Stimulated activated CD8-positive, alpha-beta memory T cell treated with anti-CD3 and anti-CD28 coated beads, Interleukin-15, amount 100 ng/mL, for 4 hours (primary cell): ENCODE measurements at regions not wholly inside any gene's neighbourhood (a gene's known extent, or its start where the extent isn't known, plus 50 kb on each side); places are given as distances from the start of the nearest gene placed in this dataset.
"Not testable (repeated sequence)": the region's sequence is repeated elsewhere in the genome, so short reads cannot be mapped to it uniquely, and the experiment has no call there.

ENCODE experiments used
- DNase-seq, 2 donors: peaks; one replicate each; pipeline ENCODE4 v3.0.0-alpha.2; 2020; ENCODE audit warnings: low read depth in 2 of 2

- DNase-seq = no peak
Observed at GRCh38 chr1:219433496-219434131, 179.3 kb downstream of the ZC3H11B start.

- DNase-seq = no peak
Observed at GRCh38 chr1:219433001-219433400, 179.9 kb downstream of the ZC3H11B start.

DNA sequence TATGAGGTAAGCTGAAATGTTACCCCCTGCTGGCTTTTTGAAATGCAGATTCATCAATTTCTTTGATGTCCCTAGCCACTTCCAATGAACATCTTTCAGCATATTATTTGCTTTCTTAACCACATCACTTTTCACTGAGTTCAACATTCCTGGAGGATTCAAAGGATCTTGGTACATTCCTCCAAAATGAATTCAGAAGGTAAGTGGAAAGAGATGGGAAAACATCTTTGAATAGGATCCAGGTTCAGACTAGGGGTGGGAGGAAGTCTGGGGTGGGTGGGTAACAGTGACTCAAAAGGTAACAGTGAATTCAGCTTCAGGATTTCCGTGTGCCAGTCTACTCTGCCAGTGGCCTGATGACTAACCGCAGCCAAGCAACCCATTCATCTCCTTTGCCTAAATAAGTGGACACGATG is 180.7 kb downstream of the ZC3H11B start:
- DNase-seq = no peak

DNA sequence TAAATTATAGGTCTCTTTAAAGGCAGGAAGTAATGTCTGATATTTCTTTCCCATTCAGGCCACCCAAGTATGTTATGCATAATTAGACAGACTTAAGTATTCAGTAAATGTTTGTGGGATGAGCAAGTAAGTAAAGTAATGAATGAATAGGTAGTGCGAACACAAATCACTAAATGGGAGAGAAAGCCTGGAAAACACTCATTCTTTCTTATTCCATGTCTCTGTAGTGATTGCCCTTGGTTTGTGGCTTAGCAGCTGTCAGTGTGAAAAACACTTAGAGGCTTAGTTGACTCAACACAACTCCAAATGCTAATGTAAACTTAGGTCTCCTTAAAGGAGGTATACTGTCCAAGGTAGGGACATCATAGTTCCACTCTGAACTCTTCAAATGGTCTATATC is 182.5 kb downstream of the ZC3H11B start:
- no peak for DNase-seq

- DNase-seq = no peak
Observed at GRCh38 chr1:219428651-219429050, 184.3 kb downstream of the ZC3H11B start.

DNA sequence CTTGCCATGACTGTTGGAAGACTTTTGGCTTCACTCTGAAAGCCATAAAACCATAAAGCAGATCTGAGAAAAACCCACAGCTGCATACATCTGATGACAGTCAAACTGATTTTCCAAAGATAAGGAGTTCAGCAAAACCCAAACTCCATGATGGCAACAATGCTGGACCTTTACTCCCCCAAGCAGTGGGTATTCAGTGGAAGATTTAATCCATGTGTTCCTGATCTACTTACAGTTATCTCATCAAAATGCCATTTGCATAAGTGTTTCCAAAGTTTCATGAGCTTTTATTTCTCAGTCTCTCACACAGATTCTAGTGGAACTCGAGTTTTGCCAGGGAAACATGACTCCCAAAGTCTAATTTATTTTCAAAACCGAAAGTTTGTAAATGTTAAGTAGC is 184.9 kb downstream of the ZC3H11B start:
- no peak for DNase-seq

- no peak for DNase-seq
Observed at GRCh38 chr1:219427403-219427802, 185.5 kb downstream of the ZC3H11B start.

DNA sequence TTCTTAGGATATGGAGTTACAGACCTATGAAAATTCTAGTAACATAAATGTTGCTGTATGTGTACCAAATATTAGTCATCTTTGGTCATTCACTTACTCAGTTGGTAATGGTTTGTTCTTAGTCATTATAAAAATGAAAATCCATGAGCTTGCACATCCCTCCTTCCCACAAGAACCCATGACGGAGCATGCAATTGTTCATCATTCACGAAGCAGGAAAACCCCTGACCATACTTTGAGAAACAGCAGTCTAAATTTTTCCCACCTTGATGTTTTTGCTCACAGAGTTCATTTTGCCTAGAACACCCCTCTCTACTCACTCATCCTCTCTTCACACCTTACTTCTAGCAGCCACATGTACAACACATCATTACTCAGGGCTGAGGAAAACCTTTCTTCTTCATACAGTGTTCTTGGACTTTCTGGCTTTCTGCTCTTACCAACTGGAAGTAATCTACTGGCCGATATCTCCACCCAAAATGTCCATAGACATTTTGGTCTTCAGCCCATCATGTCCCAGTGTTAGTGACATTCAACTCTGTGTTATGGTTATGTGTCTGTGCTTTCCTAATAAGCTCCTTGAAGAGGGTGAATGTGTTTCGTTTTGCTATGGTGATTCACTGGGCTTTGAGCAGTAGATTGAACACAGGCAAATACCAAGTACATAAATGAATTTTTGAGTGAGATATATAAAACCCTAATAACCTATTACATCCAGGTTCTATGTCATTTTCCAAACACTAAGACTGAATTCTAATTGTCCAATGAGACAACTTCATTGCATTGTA is 189.9 kb downstream of the ZC3H11B start:
- no peak for DNase-seq

DNA sequence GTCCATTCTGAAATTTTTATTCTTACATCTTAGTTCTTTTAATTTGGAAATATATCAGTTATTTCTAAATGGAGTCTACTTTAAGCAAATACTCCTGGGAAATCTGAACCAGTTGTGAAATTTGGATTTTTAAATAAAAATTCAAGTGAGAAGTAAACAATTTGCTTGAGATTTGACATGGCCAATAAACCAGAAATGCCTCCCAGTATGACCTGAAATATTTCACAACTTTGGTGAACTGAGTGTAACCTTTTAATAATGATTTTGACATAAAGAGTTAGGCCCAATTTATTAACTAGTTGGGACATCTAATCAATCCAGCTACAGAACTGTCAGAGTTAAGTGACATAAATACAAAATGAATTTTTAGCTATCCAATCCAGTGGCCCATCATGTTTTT is 192.0 kb downstream of the ZC3H11B start:
- DNase-seq = no peak

DNA sequence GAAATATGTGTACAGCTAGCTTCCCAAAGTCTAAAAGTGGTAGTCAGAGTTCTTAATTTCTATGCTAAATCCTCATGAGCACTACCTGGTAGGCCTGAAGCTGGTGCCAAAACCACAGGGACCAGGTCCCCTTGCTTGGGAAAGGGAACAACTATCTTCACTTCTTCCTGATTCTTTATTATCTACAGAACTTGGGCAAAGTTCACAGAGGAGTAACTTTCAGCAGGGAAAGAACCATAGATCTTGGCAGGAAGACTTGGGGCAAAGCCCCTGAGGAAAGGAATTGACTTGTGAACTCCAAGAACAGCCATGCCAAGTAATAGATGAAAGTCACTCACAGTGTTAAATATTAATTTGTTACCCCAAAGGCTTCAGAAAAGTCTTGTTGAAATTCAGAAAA is 193.0 kb downstream of the ZC3H11B start:
- no peak for DNase-seq

DNA sequence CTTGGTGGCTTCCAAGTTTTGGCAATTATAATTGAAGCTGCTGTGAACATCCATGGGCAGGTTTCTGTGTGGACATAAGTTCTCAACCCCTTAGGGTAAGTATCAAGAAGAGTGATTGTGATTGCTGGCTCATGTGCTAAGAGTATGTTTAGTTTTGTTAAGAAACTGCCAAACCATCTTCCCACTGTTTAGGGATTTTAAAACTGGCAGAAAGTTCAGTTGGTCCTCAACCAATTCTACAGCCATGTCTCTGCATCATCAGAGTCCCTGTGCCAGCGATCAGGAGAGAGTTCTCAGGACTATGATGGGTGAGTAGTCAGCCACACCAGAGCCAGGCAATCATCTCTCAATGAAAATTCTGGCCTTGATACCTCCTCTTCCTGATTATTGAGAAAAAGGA is 193.8 kb downstream of the ZC3H11B start:
- no peak for DNase-seq

GRCh38 chr1:219417610-219418009 is 195.3 kb downstream of the ZC3H11B start:
- DNase-seq = no peak

DNA sequence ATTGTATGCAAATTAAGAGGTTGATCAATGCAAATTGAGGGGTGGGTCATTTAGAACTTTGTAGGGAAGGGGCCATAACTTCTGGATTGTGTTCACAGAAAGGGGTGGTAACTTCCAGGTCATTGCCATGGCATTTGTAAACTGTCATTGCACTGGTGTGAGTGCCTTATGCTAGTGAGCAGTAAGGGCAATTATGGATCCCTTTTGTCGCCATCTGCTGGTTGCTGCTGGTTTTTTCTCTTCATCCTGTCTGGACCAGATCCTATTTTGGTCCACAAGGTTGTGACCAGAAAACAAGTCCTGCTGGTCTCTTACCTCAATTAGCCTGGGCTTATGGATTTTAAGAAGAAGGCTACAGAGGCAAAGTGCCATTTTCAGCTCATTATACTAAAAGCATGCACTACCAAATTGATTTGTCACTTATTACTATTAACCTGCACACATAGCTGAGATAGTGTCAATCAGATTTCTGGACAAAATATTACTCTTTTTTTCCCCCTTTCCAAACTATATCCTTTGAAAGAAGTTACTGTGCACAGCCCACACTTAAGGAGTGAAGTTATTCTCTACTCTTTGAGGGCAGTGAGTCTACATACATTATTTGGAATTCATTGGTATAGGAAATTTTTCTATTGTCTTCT is 196.2 kb downstream of the ZC3H11B start:
- peak in 1 of 2 donors; percentile 7 for DNase-seq

GRCh38 chr1:219415915-219416314 is 197.0 kb downstream of the ZC3H11B start:
- DNase-seq = no peak

DNA sequence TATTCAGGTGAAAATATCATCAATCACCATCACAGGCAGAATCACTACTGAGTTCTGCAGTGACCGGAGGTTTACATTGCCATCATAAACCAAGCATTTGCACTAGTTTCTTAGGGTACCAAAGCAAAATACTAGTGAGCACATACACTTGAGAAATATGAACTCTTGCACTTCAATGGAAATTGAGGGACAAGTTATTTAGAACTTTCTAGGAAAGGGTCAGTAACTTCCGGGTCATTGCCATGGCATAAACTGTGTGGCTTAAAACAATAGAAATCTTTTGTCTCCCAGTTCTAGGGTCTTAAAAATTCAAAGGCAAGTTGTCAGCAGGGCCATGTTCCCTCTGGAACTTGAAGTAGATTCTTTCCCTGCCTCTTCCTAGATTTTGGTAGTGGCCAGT is 197.5 kb downstream of the ZC3H11B start:
- no peak for DNase-seq

DNA sequence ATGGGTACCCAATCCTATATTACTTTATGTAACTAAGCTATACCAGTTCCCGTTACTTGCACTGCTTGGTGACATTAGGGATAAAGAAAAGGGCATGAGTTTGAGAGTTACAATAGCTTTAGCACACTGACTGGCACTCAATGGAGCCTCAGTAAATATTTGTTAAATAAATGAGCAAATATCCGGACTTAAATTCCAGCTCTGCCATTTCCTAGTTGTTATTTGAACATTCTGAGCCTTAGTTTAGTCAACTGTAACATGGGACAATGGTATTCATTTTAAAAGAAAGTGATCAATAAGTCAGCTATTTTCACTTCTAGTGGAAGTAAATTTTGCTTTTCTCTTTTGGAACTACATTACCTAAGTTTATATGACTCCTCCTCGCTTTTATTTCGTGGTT is 198.7 kb downstream of the ZC3H11B start:
- no peak for DNase-seq

GRCh38 chr1:219413536-219413935 is 199.4 kb downstream of the ZC3H11B start:
- DNase-seq = no peak

DNA sequence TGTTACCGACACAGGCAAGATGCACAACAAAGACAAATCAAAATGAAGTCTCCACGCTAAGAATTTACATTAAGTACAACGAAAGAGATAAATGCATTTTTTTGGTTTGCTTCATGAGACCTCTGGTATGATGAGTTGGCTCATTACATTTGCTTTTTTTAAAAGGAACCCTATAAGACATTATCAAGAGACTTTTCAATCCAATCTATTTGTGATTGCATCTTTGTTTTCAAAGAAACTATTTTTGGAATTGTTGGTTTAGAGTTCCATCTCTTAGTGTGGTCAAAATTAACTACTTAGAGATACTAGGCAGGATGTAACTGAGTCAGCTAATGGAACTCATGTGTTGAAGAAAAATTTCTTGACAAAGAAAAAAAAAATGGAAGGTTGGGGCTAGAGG is 200.1 kb downstream of the ZC3H11B start:
- no peak for DNase-seq

DNA sequence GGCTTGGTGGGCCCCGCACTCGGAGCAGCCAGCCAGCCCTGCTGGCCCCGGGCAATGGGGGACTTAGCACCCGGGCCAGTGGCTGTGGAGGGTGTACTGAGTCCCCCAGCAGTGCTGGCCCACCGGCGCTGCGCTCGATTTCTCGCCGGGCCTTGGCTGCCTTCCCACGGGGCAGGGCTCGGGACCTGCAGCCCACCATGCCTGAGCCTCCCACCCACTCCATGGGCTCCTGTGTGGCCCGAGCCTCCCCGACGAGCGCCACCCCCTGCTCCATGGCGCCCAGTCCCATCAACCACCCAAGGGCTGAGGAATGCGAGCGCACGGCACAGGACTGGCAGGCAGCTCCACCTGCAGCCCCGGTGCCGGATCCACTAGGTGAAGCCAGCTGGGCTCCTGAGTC is 202.2 kb downstream of the ZC3H11B start:
- not testable (repeated sequence) for DNase-seq

DNA sequence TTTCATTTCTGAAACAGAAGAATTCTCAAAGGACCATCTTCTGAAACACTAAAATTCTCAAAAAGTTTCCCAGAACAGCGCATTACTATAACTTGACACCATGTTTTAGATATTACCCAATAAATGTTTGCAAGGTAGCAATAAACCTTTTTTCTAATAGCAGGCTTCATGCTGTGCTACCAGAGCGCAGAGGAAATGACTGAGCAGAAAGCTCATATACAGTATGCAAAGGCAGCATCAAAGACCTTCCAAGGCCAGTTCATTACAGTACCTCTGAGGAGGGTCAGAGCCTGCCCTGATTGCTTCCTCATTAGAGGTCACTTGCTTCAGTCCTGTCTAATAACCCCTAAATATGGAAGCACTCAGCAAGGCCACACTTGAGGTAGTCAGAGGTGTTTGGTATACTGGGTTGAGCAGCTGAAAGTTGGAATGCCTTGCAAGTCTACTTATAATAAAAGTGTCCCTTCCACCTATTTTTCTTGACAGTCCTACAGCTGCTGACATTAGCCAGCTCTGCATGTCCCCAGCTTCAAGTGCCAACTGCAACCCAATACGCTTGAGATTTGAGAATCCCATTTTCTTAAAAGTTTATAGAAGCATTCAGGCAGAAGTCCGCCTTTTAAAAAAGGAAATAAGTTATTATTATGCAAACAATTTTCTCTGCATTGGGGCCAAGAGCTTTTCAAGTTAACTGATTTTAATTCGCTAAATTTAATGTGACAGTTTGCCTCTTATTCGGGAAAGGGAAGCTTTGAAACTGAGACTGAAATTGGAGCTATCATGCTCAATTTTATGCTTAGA is 207.2 kb downstream of the ZC3H11B start:
- DNase-seq = no peak

GRCh38 chr1:219404629-219405028 is 208.3 kb downstream of the ZC3H11B start:
- no peak for DNase-seq

GRCh38 chr1:219402925-219403324 is 210.0 kb downstream of the ZC3H11B start:
- DNase-seq = no peak
